NCI-H460 (cell line): ENCODE measurements at regions not wholly inside any gene's neighbourhood (a gene's known extent, or its start where the extent isn't known, plus 50 kb on each side); places are given as distances from the start of the nearest gene placed in this dataset.

Source experiments
- DNase-seq: peaks from one replicate; pipeline ENCODE4 v3.0.0-alpha.2; 2016; ENCODE audit warnings: low read depth; ENCODE audit errors: extremely low read depth

DNA sequence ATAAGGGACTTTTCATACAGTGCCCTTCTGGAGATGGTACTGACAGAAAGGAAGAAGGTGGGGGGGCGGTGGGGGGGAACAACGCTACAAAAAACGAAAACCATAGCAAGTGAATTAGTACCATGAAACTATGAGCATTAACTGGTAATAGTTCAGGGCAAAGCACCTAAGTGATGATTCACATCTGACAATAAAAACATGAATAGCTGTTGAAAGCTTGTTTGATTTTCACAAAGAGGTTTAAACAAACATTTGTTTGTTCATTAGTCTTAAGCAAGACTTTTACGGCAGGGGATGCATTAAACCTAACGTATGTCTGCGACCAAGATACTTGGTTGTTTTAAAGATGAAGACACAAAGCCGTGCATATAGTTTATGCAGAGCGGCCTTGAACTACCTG, 177.5 kb downstream of the LMO4 start:
- DNase-seq: no peak

DNA sequence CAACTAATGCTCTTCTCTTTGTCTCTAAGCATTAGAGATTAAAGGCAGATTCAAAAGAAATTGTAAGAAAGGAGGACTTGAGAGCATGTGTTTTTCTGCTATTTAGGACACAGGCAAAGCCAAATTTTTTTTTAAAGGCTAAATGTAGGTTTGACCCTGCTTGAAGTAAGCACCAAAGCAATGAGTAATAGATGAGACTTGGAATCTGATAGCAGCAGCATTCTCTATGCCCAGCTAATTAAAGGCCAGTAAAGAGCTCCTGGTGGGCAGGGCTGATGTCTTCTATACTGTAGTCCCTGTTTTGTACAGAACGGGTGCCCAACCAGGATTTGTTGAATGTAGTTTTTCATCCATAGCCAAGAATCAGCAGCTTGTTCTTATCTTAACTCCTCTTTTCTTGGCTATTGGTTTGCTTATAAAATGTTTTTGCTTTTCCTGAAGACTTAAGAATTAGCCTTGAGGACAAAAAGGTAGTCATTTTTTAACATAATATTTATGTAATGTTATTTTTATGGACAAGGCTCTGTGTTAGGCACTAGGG, 179.6 kb downstream of the LMO4 start:
- DNase-seq: no peak

DNA sequence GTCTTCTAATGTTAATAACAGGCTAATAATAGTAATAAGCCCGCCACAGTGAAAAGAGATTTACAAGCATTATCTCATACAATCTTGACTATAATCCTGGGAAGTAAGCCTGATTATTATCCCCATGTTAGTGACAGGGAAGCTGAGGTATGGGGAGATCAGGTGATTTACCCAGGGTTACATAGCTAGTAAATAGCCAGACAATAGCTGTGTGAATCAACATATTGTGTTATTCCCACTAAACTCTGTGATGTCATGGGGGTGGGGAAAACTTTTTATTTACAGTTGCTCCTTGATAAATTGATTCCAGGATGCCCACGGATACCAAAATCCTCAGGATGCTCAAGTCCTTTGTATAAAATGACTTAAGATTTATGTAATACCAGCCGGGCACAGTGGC, 181.9 kb downstream of the LMO4 start:
- no peak for DNase-seq

DNA sequence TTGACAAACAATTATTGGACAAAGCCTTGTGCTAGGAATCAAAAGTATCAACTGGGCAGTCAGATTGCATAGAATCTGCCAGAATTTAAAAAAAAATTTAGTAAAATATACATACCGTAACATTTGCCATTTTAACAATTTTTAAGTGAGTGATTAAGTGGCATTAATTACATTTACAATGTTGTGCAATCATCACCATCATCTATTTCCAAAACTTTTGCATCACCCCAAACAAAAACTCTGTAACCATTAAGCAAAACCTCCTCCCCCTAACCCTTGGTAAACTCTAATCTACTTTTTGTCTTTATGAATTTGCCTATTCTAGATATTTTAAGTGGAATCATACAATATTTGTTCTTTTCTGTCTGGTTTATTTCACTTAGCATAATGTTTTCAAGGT, 182.8 kb downstream of the LMO4 start:
- no peak for DNase-seq

DNA sequence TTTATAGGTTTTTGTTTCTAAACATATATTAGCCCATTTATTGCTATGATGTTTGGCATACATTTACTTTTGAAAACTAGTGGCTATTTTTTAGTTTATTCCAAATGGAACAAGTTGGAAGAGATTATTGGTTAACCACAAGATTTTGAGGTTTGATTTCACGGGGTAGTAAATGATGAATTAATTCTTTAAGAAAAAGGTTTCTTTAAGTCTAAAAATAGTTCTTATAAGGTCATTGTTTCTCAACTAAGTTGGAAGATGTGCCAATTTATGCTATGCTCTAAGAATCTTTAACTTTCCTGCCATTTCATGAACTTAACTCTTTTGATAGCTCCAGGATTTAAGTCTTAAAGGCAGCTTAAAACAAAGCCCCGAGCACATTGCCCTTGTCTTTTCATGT, 183.8 kb downstream of the LMO4 start:
- no peak for DNase-seq

DNA sequence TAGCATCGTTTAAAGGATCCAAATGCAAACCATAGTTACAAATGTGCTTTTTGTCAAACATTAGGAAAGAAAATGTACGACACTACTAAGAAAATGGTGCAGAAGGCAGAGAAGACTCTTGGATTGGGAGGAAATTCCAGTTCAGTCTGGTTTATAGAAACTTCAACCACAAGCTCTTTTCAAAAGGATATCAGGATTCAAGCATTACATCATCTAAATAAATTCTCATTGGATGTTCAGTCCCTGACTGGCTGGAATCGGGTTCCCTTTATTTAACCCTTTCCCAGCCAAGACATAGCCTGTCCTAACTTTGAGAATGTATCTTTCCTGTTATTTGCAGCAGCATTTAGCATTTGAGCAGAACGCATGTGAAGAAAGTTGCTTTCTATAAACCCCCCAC, 184.6 kb downstream of the LMO4 start:
- no peak for DNase-seq

DNA sequence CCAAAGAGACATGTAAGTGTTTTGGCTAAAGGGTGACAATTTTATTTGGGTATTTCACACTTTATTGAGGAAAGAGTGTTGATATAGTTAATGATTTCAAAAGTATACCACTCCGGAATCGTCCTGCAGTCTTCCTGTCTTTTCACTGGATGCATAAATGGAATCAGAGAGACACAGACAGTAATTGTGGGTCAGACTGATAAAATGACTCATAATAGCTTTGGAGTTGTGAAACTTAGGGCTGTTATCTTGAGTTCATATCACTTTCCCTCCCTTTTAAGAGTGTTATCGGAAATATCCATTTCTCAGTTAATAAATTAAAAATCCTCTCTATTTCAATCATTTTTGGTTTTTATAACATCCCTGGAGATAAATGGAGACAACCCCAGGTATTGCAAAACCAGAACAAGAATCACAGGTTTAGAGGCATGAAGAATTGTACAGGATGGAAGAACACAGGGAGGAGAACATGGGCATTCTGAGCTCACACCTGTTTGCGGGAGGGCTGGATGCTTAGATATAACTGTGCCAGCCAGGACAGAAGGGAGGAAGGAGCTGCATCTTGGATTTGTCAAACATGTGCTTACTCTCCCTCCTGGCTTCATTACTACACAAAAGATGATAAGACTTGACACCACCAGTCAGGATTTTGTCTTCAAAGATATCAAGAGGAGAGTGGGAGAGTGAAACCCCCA, 185.4 kb downstream of the LMO4 start:
- no peak for DNase-seq

DNA sequence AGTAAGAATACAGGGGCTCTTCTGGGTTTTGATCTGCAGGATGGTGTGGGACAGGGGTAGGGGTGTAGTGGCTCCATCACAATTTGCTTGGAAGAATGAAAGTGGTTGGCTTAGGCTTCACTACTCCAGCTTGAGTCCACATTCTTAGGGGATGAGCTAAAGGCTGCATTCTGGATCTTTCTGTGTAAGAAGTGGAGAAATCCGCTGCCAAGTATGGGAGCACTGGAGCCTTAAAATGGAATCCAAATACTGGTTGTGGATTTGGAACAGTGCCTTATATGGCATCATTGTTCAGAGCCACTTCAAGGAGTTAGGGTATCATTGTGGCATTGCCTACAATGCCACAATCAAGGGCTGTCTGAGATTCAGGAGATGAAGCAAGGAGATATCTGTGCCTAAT, 187.1 kb downstream of the LMO4 start:
- no peak for DNase-seq

DNA sequence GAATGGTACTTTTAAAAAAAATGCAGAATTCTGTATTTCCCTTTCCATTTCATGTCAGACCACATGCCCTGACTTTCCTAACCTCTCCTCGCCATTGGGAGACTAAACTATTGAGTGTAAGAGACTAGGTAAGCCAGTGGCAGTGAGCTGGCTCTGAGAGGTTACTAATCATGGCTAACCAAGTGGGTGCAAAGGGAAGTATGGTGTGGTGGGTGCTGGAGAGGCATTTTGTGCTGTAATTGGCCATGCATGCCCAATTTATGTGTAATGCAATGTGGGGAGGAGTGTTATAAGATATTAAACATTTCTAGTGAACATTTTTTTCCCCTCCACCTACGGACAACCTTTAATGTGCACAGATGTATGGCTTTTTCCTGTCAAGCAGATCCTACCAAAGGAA, 190.1 kb downstream of the LMO4 start:
- no peak for DNase-seq

DNA sequence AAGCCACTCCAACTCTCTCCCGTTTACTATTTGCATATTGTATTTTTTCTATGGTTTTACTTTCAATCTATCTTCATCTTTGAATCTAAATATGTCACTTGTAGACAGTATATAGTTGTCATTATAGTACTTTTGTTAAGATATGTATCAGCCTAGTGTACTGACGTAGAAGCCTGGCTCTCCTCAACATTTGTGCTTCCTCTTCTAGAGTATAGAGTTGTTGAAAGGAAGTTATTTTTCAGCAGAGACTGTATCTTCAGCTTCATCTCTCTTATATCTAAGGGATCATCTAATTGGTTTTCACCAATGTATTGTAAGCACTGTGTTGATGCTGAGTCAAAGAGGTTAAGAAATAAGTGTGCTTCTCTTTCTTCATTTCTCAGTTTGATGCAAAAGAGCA, 192.8 kb downstream of the LMO4 start:
- no peak for DNase-seq

DNA sequence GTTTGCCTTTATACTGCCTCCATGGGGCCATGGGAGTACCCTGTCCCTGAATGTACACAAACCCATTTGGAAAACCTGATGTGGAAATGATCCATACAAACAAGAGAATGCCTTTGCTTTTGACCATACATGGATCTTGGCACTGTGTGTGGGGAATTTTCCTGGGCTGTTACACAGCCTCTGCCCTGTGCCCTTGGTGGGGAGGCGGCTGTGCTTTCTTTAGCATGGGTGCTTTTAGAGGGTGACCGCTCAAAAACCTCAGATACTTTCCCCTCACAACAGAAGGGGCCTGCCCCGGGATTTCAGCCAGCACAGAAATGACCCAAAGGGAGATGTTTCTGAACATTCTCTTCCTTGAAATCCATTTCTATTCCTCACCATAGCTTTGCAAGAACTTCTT, 194.8 kb downstream of the LMO4 start:
- DNase-seq: no peak

DNA sequence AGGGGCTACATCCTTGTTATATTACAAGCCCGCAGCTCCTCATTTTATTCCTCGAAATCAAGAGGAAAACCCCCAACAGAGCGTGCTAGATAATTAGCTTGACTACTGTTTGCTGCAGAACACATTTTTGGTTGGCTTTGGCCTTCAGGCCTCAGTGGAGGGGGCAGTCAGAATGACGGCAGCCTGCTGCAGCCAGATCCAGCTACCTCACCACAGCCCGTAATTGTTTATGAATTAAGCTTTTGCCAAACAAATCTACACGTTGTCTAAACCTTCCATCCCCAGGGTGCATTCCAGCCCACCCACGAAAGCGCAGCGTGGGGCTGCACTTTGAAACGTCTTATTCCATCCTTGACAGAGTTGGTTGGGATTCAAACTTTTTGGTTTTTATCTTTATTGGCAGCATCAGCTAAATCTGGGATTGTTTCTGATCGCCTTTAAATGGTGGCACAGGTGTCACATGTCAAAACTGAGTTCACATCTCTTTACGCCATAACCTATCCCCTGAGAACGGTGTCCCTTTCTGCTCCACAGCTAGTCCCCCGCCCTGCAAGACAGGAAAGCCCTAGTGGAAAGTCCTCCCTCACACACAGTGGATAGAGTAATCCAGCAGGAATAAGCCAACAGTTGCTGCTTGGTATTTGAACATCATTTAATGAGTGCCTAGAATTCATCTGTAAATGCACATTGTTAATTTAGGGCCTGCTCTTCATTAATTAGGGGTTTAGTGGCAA, 195.5 kb downstream of the LMO4 start:
- no peak for DNase-seq

DNA sequence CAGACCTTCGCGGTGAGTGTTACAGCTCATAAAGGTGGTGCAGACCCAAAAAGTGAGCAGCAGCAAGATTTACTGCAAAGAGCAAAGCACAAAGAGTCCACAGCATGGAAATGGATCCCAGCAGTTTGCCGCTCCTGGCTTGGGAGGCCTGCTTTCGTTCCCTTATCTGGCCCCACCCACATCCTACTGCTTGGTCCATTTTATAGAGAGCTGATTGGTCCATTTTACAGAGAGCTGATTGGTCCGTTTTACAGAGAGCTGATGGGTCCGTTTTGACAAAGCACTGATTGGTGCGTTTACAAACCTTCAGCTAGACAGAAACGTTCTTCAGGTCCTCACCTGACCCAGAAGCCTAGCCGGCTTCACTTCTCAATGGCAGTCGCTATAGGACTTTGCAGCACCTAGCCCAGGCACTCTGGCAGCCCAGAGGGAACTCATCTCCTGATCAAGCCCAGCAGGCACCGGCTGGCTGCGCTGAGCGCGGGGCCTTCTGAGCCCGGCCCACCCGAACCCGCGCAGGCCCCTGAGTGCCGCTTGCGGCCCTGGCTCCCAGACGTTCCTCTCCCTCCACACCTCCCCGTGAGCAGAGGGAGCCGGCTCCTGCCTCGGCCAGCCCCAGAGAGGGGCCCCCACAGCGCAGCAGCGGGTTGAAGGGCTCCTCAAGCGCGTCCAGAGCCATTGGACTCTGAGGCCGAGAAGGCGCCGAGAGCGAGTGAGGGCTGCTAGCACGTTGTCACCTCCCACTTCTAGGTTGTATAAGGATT, 200.3 kb downstream of the LMO4 start:
- DNase-seq: no peak

DNA sequence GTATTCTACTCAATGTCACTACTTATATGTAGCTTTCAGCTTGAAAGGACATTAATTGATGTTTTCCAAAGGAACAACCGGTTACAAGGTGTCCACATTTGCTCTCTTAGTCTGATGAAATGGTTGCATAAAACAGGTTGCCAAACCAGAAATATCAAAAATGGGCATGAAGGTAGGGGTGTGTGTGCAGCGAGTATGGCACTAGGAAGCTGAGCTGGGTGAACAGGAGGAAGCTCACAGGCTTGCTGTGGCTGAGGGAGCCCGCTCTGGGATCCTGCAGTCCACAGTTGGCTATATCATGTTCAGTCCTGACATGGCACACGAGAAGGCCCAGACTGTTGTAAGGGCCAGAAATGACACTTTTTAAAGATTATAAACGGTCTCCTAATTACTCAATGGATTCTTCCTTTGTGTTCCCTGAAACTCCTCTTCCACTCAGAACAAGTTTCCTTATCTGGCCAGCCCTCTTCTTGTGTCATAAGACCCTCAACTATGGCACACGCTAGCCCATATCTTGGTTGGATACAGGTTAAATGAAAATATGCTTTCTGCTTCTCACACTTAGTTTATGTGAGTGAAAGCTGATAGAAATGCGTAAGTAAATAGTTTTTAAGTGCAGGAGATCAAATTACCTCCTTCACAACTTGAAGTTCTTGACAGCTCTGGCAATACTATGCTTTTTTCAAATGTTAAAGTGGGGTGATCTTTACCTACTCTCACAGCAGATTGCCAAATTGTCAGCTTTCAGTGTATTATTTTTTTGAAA, 201.5 kb downstream of the LMO4 start:
- no peak for DNase-seq

DNA sequence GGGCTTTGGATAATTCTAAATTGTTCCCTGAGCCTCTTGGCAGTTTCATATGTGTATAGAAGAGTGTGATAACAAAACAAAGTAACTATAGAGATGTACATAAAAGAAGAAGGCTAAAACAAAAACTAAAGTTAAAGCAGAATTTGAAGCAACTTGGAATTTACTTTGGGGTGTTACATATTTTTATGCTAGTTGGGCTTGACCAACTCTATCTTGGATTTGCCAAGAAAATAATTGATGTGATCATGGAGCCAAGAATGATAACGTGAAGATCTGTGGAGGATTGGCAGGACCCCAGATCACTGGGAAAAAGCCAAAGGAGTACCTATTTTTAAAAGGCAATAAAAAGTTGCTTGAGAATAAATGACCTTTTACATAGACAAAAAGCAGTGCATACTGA, 206.9 kb downstream of the LMO4 start:
- DNase-seq: no peak

DNA sequence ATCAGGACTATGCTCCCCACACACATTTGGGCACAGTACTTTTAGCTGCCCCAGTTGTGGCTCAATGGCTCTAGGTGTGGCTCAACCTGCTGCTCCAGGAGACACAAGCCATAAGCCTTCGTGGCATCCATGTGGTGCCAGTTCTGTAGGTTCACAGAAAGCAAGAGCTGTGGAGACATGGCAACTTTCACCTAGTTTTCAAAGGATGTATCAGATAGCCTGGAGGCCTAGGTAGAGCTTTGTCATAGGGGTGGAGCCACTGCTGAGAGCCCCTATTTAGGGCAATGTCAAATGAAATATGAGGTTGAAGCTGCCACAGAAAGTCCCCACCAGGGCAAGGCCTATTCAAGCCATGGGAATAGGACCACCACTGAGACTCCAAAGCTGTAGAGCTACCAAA, 210.5 kb downstream of the LMO4 start:
- no peak for DNase-seq

DNA sequence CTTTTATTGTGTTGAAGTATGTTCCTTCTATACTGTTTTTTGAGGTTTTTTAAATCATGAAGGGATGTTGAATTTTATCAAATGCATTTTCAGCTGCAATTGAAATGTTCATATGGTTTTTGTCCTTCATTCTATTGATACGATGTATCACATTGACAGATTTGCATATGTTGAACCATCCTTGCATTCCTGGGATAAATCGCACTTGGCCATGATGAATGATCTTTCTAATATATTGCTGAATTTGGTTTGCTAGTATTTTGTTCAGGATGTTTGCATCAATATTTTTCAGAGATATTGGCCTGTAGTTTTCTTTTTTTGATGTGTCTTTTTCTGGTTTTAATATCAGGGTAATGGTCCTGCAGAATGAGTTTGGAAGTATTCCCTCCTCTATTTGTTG, 214.0 kb downstream of the LMO4 start:
- no peak for DNase-seq

DNA sequence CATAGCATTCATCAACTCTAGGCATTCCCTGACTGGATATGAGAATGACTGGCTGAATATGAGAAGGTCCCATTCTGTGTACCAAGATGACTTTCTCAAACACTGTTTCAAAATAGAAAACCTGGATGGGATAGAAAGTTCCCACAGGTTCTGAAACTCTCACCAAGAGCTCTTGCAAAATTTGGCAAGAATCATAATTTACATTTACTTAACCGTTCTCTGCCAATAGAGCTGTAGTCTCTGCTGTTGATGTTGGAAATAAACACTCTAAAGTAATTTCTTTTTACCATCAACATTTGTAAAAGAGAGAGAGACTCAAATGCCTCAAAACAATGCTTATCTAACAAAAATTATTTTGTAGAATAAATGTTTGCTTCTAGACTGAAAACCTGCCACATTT, 221.1 kb downstream of the LMO4 start:
- no peak for DNase-seq

DNA sequence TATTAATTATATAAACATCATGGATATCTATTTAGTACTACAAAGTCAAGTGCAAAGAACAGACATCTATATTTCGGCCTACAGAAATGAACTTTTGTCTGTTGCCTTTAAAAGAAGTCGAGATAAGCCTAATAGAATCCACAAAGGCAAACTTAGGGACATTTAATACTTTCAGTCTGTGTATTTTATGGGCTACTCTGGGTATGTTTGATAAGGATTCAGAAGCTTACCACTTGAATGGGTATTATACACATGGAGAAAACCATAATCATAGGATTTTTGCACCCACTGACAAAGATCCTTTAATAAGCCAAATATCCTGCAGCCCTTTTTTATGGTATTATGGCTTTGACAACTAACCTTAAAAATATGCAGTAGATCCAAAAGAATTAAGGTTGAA, 224.8 kb downstream of the LMO4 start:
- DNase-seq: no peak

DNA sequence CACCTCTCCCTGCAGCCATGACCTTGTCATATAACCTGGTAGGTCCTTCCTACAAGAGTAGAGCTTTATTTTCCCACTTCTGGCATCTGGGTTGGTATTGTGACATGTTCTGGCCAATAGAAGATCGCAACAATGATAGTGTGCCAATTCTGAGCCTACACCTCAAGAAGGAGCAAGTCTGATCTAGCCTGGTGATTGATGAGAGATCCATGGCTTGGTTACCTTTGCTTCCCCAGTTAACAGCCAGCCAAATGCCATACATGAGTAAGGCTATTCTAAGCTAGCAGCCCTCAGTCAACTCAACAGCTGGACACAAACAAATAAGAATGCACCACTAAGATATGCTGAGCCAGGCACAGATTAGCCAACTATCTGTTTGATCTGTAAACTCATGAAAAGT, 226.7 kb downstream of the LMO4 start:
- no peak for DNase-seq

DNA sequence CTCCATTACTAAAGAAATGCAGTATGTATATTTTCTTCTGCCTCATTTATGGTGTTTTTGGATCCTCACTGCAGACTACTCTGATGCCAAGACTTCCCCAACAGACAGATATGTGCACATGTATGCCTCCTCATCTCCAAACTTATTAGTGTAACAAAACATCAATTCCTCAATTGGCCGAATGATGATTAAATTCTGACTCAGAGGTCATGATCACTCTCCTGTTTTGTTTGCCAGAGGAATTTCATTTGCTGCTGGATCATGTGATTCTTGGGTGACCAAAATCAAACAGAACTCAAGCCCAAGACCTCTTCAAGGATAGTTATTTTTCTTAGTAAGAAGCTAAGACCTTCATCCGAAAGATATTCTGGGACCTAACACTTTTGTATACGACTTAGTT, 227.6 kb downstream of the LMO4 start:
- no peak for DNase-seq
